ENCODE measurements at regions not wholly inside any gene's neighbourhood (a gene's known extent, or its start where the extent isn't known, plus 50 kb on each side); places are given as distances from the start of the nearest gene placed in this dataset.

GRCh38 chr11:28738549-28738948, 630.4 kb downstream of the METTL15 start:
- Histone ChIP-seq H3K4me3 (ENCODE audit: low read depth in 2 of 2, low read length in 2 of 2) (no peak overlapping the region), H3K9me3 (ENCODE audit: control insufficient read depth, insufficient read depth, low read depth, low read length) (no peaks in the 10 kb centered on the region), H3K4me1 (ENCODE audit: control insufficient read depth, insufficient read depth, low read length) (no peaks in the 10 kb centered on the region), H3K27me3 (ENCODE audit: control insufficient read depth, insufficient read depth, low read length) (no peaks in the 10 kb centered on the region), H3K27ac (ENCODE audit: low read length) (no peak overlapping the region), H3K36me3 (ENCODE audit: control insufficient read depth, insufficient read depth, low read length) (no peaks in the 10 kb centered on the region)
- TF ChIP-seq POLR2AphosphoS5 (IDR thresholded peaks at IDR 0.05; ENCODE audit: low read depth, low read length) (no peak), SIN3A (IDR thresholded peaks at IDR 0.05; ENCODE audit: borderline replicate concordance, insufficient read depth, low read depth, low read length) (no peak), CTCF (IDR thresholded peaks at IDR 0.05) (no peak), TCF7L2 (IDR thresholded peaks at IDR 0.05; ENCODE audit: low read depth, low read length) (no peak), REST (IDR thresholded peaks at IDR 0.05; ENCODE audit: insufficient read depth in 1 of 2, low read depth in 2 of 2, low read length in 1 of 2) (no peak)
- in situ Hi-C loops (cut with HindIII; ENCODE audit: low pct_unique_long_range_greater_than_20kb, low sequenced_read_pairs): no loop called here
- no peak for DNase-seq (ENCODE audit: low read depth, low spot score)
- ChIA-PET CTCF (no interaction called here), POLR2A (no interaction called here)
- BruUV-seq (replicated peaks): no TSS peak
- no peak for ATAC-seq
- intact Hi-C loops (cut with micrococcal nuclease; ENCODE audit: unreplicated experiment): no loop called here

GRCh38 chr11:28736256-28736655, 628.1 kb downstream of the METTL15 start:
- no peaks in the 10 kb centered on the region for H3K27me3 ChIP-seq (ENCODE audit: control insufficient read depth, insufficient read depth, low read length)
- H3K4me3 ChIP-seq (ENCODE audit: low read depth in 2 of 2, low read length in 2 of 2): no peak overlapping the region
- in situ Hi-C loops (cut with HindIII; ENCODE audit: low pct_unique_long_range_greater_than_20kb, low sequenced_read_pairs) (no loop called here), intact Hi-C loops (cut with micrococcal nuclease; ENCODE audit: unreplicated experiment) (no loop called here)
- ATAC-seq (no peak), DNase-seq (ENCODE audit: low read depth, low spot score) (no peak)
- H3K9me3 ChIP-seq (ENCODE audit: control insufficient read depth, insufficient read depth, low read depth, low read length): no peaks in the 10 kb centered on the region
- no peaks in the 10 kb centered on the region for H3K4me1 ChIP-seq (ENCODE audit: control insufficient read depth, insufficient read depth, low read length)
- H3K36me3 ChIP-seq (ENCODE audit: control insufficient read depth, insufficient read depth, low read length): no peaks in the 10 kb centered on the region
- CTCF ChIA-PET: no interaction called here
- no peak overlapping the region for H3K27ac ChIP-seq (ENCODE audit: low read length)
- no TSS peak for BruUV-seq (replicated peaks)
- POLR2A ChIA-PET: no interaction called here
- no peak for TF ChIP-seq SIN3A (IDR thresholded peaks at IDR 0.05; ENCODE audit: borderline replicate concordance, insufficient read depth, low read depth, low read length)
- no peak for TF ChIP-seq CTCF (IDR thresholded peaks at IDR 0.05)
- TF ChIP-seq TCF7L2 (IDR thresholded peaks at IDR 0.05; ENCODE audit: low read depth, low read length): no peak
- TF ChIP-seq POLR2AphosphoS5 (IDR thresholded peaks at IDR 0.05; ENCODE audit: low read depth, low read length): no peak
- TF ChIP-seq REST (IDR thresholded peaks at IDR 0.05; ENCODE audit: insufficient read depth in 1 of 2, low read depth in 2 of 2, low read length in 1 of 2): no peak
